HepG2 (cell line): ENCODE measurements at regions not wholly inside any gene's neighbourhood (a gene's known extent, or its start where the extent isn't known, plus 50 kb on each side); places are given as distances from the start of the nearest gene placed in this dataset.

Experiments
- ATAC-seq: fragments of 200-7000 bp; cut with Tn5 transposase; 3 replicates; pipeline ENCODE4 v1.9.1; 2020; ENCODE audit warnings: mild to moderate bottlenecking, moderate library complexity
- BruUV-seq: library from RNA; stranded (reverse); fragments of 400-500 nt; replicated peaks from 2 replicates; lab custom pipeline; 2021; lab: Mats Ljungman, UMichigan
- CTCF ChIA-PET: fragments of 300-600 bp; formaldehyde crosslinking; extraction: SDS; loops from one replicate; lab custom pipeline; 2021; ENCODE audit warnings: low total read pairs, inconsistent platforms, low intra/inter-chr PET ratio; lab: Yijun Ruan, JAX
- POLR2A ChIA-PET: fragments of 350-600 bp; sonication (Branson Sonifier 250); formaldehyde crosslinking; loops from one replicate; lab custom pipeline; 2020; ENCODE audit warnings: antibody characterized with exemption, inconsistent platforms; lab: Yijun Ruan, JAX
- DNase-seq: peaks from one replicate; pipeline ENCODE4 v3.0.0-alpha.2; 2015; ENCODE audit warnings: low spot score
- FAIRE-seq: peaks from 3 replicates; lab custom pipeline; 2011; peaks lifted over from hg19 to GRCh38; lab: Jason Lieb, UNC
- H2AFZ ChIP-seq: one replicate; pipeline ENCODE4 v1.6.1; 2011; ENCODE audit warnings: low read length, inconsistent platforms
- H3K27ac ChIP-seq: fragments of 300-600 bp; 3 replicates; pipeline ENCODE4 v1.8.0; 2011; ENCODE audit warnings: mixed run types, mild to moderate bottlenecking, mixed read lengths, low read length, inconsistent platforms; ENCODE audit not compliant: insufficient read depth; ENCODE audit errors: extremely low read length
- H3K27me3 ChIP-seq, 2 experiments: fragments of 200-600 bp in 1 of 2; 2 replicates in 1 of 2; 3 replicates in 1 of 2; pipeline versions ENCODE4 v1.6.0 to v1.8.0; 2011; ENCODE audit warnings: low read length in 2 of 2, mild to moderate bottlenecking in 2 of 2, moderate library complexity in 2 of 2, inconsistent platforms in 1 of 2; ENCODE audit not compliant: insufficient read depth in 2 of 2, control insufficient read depth in 1 of 2
- H3K36me3 ChIP-seq, 2 experiments: fragments of 200-600 bp in 1 of 2; replicated peaks in 1 of 2; 2 replicates in 1 of 2; 3 replicates in 1 of 2; pipeline versions ENCODE4 v1.5.1 to v1.8.0; 2011; ENCODE audit warnings: low read length in 2 of 2, inconsistent platforms in 1 of 2; ENCODE audit not compliant: insufficient read depth in 2 of 2, control insufficient read depth in 1 of 2
- H3K4me1 ChIP-seq: 2 replicates; pipeline ENCODE4 v1.5.1; 2012; ENCODE audit warnings: low read length, inconsistent platforms; ENCODE audit not compliant: insufficient read depth
- H3K4me2 ChIP-seq: 2 replicates; pipeline ENCODE4 v1.6.0; 2011; ENCODE audit warnings: low read depth, low read length, inconsistent platforms
- H3K4me3 ChIP-seq, 3 experiments: fragments of 200-600 bp in 1 of 3; sonication (generic), shearing (Covaris generic) in 1 of 3; replicated peaks in 1 of 3; 2 replicates each; pipeline ENCODE4 v1.5.1; 2011 to 2016; ENCODE audit warnings: low read length in 3 of 3, inconsistent platforms in 2 of 3, low read depth in 2 of 3, mild to moderate bottlenecking in 2 of 3, control low read depth in 1 of 3, mixed read lengths in 1 of 3; ENCODE audit not compliant: insufficient read depth in 1 of 3
- H3K79me2 ChIP-seq: one replicate; pipeline ENCODE4 v1.6.1; 2011; ENCODE audit warnings: low read length, inconsistent platforms; ENCODE audit not compliant: insufficient read depth
- H3K9ac ChIP-seq: 2 replicates; pipeline ENCODE4 v1.6.0; 2011; ENCODE audit warnings: mild to moderate bottlenecking, low read depth, low read length, inconsistent platforms; ENCODE audit not compliant: insufficient read depth
- H3K9me3 ChIP-seq: 2 replicates; pipeline ENCODE4 v1.5.1; 2012; ENCODE audit warnings: mild to moderate bottlenecking, low read length
- H4K20me1 ChIP-seq: 2 replicates; pipeline ENCODE4 v1.6.0; 2011; ENCODE audit warnings: inconsistent platforms, mild to moderate bottlenecking, low read length, moderate library complexity; ENCODE audit not compliant: insufficient read depth
- ATF7 ChIP-seq, 2 experiments: fragments of 450-650 bp in 1 of 2; sonication (generic) in 1 of 2; formaldehyde crosslinking in 1 of 2; IDR thresholded peaks; 2 replicates each; pipeline versions ENCODE4 v1.4.0 to v1.6.1; 2016 to 2020; ENCODE audit warnings: antibody characterized with exemption in 1 of 2, mild to moderate bottlenecking in 1 of 2, missing genetic modification reagents in 1 of 2
- JUND ChIP-seq: sonication (generic); formaldehyde crosslinking; IDR thresholded peaks from 2 replicates; pipeline ENCODE4 v1.8.0; 2022; ENCODE audit warnings: mild to moderate bottlenecking, missing genetic modification reagents
- LCORL ChIP-seq, 2 experiments: fragments of 450-650 bp in 1 of 2; sonication (generic) in 1 of 2; formaldehyde crosslinking in 1 of 2; IDR thresholded peaks; 2 replicates each; pipeline versions ENCODE4 v1.5.0 to v1.6.1; 2017 to 2020; ENCODE audit warnings: antibody characterized with exemption in 1 of 2, missing genetic modification reagents in 1 of 2
- PAX8 ChIP-seq: sonication (generic); formaldehyde crosslinking; IDR thresholded peaks from 2 replicates; pipeline ENCODE4 v1.8.0; 2022; ENCODE audit warnings: mild to moderate bottlenecking, missing genetic modification reagents, borderline replicate concordance
- TAF15 ChIP-seq: fragments of 200-400 bp; formaldehyde crosslinking; IDR thresholded peaks from one replicate; pipeline ENCODE4 v1.6.1; 2018; ENCODE audit warnings: mild to moderate bottlenecking, low read depth, low read length; ENCODE audit not compliant: poor library complexity, severe bottlenecking
- ZNF232 ChIP-seq: sonication (generic); formaldehyde crosslinking; IDR thresholded peaks from 2 replicates; pipeline ENCODE4 v1.4.0; 2020; ENCODE audit warnings: missing genetic modification reagents, borderline replicate concordance
- ZNF616 ChIP-seq: sonication (generic); formaldehyde crosslinking; IDR thresholded peaks from 2 replicates; pipeline ENCODE4 v1.5.0; 2020; ENCODE audit warnings: low read depth, mild to moderate bottlenecking, missing genetic modification reagents
- WGBS: methylation state at CpG from one replicate; pipeline ENCODE4 v1.1.6; 2017; ENCODE audit warnings: low lambda C conversion rate; 5-methylcytosine and 5-hydroxymethylcytosine counted together
- in situ Hi-C: cut with HindIII; loops from 2 replicates; pipeline ENCODE4 v1.10.0; 2017; ENCODE audit warnings: low pct_unique_long_range_greater_than_20kb; ENCODE audit not compliant: extremely low pct_ligation_motif_present
- intact Hi-C: fragments of 100-400 bp; cut with micrococcal nuclease; formaldehyde crosslinking; loops from one replicate; pipeline ENCODE4 v1.10.0; 2022; ENCODE audit not compliant: unreplicated experiment
- TF ChIP-seq, protein P1 (sequence below): sonication (generic); formaldehyde crosslinking; IDR thresholded peaks from 2 replicates; pipeline ENCODE4 v1.4.0; 2020; ENCODE audit warnings: missing genetic modification reagents, mild to moderate bottlenecking, borderline replicate concordance

- Histone ChIP-seq H3K9me3 (no peaks in the 10 kb centered on the region), H4K20me1 (no peaks in the 10 kb centered on the region), H3K4me3 (no peak overlapping the region), H2AFZ (no peak overlapping the region), H3K4me2 (no peak overlapping the region), H3K4me1 (no peaks in the 10 kb centered on the region), H3K36me3 (no peaks in the 10 kb centered on the region), H3K27ac (no peak overlapping the region), H3K79me2 (no peaks in the 10 kb centered on the region), H3K9ac (no peak overlapping the region), H3K27me3 (no peaks in the 10 kb centered on the region)
- no peak for DNase-seq
- no TSS peak for BruUV-seq
- in situ Hi-C loops (no loop called here), intact Hi-C loops (no loop called here)
- no peak for FAIRE-seq
- ChIA-PET POLR2A (no interaction called here), CTCF (no interaction called here)
- no peak for TF ChIP-seq JUND (CRISPR knock-in tag)
- TF ChIP-seq LCORL (IDR thresholded peaks at IDR 0.05): peak; percentile 49; the same call in 1 of the 2 replicates
- no peak for TF ChIP-seq LCORL (CRISPR knock-in tag; IDR thresholded peaks at IDR 0.05)
- no peak for ATAC-seq
Observed at GRCh38 chr2:200100027-200100426, 144.6 kb downstream of the MAIP1 start.

DNA sequence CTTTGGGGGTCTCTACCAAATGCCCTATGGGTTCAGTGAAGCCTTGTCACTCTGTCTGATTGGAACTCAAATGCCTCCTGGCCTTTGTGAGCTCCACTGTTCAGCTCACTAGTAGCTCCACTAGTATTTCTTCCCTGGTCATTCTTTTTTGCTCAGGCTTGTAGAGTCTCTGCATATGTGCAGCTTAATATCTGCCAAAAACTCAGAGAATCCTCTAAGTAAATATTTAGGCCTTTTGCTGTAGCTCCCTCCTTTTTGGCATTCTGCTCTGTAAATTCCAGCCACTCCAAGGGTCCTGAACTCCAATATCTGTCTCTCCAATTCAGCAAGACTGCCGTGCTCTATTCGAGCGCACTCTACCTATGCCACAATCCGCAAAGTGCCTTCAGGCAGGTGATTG lies 146.5 kb downstream of the MAIP1 start:
- Histone ChIP-seq H3K27me3 (no peaks in the 10 kb centered on the region), H3K9me3 (no peaks in the 10 kb centered on the region), H3K9ac (no peak overlapping the region), H2AFZ (no peak overlapping the region), H3K4me3 (no peak overlapping the region), H3K4me1 (no peaks in the 10 kb centered on the region), H4K20me1 (no peaks in the 10 kb centered on the region), H3K4me2 (no peak overlapping the region), H3K36me3 (no peaks in the 10 kb centered on the region), H3K27ac (no peak overlapping the region), H3K79me2 (no peaks in the 10 kb centered on the region)
- no TSS peak for BruUV-seq
- CTCF ChIA-PET: no interaction called here
- WGBS: 87% methylated on average over 4 of the region's 4 CpGs
- ATAC-seq (no peak), DNase-seq (no peak), FAIRE-seq (no peak)
- in situ Hi-C loops (no loop called here), intact Hi-C loops (no loop called here)
- POLR2A ChIA-PET: no interaction called here
- TF ChIP-seq ZNF616 (CRISPR knock-in tag): no peak
- TF ChIP-seq, protein P1, sequence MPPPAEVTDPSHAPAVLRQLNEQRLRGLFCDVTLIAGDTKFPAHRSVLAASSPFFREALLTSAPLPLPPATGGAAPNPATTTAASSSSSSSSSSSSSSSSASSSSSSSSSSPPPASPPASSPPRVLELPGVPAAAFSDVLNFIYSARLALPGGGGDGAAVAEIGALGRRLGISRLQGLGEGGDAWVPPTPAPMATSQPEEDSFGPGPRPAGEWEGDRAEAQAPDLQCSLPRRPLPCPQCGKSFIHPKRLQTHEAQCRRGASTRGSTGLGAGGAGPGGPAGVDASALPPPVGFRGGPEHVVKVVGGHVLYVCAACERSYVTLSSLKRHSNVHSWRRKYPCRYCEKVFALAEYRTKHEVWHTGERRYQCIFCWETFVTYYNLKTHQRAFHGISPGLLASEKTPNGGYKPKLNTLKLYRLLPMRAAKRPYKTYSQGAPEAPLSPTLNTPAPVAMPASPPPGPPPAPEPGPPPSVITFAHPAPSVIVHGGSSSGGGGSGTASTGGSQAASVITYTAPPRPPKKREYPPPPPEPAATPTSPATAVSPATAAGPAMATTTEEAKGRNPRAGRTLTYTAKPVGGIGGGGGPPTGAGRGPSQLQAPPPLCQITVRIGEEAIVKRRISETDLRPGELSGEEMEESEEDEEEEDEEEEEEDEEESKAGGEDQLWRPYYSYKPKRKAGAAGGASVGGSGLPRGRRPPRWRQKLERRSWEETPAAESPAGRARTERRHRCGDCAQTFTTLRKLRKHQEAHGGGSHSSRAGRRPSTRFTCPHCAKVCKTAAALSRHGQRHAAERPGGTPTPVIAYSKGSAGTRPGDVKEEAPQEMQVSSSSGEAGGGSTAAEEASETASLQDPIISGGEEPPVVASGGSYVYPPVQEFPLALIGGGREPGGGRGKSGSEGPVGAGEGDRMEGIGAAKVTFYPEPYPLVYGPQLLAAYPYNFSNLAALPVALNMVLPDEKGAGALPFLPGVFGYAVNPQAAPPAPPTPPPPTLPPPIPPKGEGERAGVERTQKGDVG (CRISPR knock-in tag): no peak
- TF ChIP-seq PAX8 (CRISPR knock-in tag): no peak
- no peak for TF ChIP-seq ZNF232 (CRISPR knock-in tag)
- no peak for TF ChIP-seq ATF7 (IDR thresholded peaks at IDR 0.05)
- no peak for TF ChIP-seq ATF7 (CRISPR knock-in tag; IDR thresholded peaks at IDR 0.05)
- TF ChIP-seq TAF15: no peak
